BJ (cell line): ENCODE measurements at regions not wholly inside any gene's neighbourhood (a gene's known extent, or its start where the extent isn't known, plus 50 kb on each side); places are given as distances from the start of the nearest gene placed in this dataset.

ENCODE experiments used
- CTCF ChIA-PET: fragments of 350-600 bp; formaldehyde crosslinking; extraction: SDS; loops from one replicate; lab custom pipeline; 2021; ENCODE audit warnings: antibody characterized with exemption, inconsistent platforms; lab: Yijun Ruan, JAX
- POLR2A ChIA-PET: fragments of 300-600 bp; sonication (Branson Sonifier 250); formaldehyde crosslinking; extraction: SDS; loops from one replicate; lab custom pipeline; 2021; ENCODE audit warnings: antibody characterized with exemption; lab: Charles Lee
- DNase-seq: peaks from one replicate; pipeline ENCODE4 v3.0.0-alpha.2; 2011; ENCODE audit warnings: low read depth
- H3K27me3 ChIP-seq: 2 replicates; pipeline ENCODE4 v1.6.0; 2011; ENCODE audit warnings: low read length; ENCODE audit not compliant: control insufficient read depth, insufficient read depth
- H3K36me3 ChIP-seq: 2 replicates; pipeline ENCODE4 v1.5.1; 2011; ENCODE audit warnings: low read length; ENCODE audit not compliant: control insufficient read depth, insufficient read depth
- H3K4me3 ChIP-seq: 2 replicates; pipeline ENCODE4 v1.5.1; 2011; ENCODE audit warnings: low read depth, mild to moderate bottlenecking, control low read depth, low read length
- TF ChIP-seq, protein P1 (sequence below): IDR thresholded peaks from 2 replicates; pipeline ENCODE4 v1.5.1; 2011; ENCODE audit warnings: low read depth, mild to moderate bottlenecking, control low read depth, inconsistent platforms, low read length, moderate library complexity; ENCODE audit not compliant: insufficient read depth

DNA sequence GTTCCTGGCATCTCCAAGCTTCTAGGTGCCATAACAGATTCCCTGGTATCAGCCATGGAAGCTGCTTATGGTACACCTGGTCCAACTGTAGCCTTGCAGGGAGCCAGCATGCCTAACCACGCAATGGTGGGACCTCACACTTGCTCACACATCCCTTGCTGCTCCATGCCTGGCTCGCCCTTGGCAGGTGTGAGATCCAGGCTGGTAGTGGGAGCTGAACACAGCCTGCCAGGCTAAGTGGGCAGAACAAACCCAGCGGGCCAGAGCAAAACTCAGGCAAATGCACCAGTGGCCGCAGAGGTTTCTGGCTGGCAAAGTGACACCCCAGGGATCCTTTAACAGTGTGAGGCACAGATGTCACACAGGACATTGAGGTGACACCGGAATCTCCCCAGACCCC, 185.8 kb downstream of the NDUFA10 start:
- H3K4me3 ChIP-seq, result no peak overlapping the region
- no peaks in the 10 kb centered on the region for H3K27me3 ChIP-seq
- no peaks in the 10 kb centered on the region for H3K36me3 ChIP-seq
- no peak for DNase-seq
- TF ChIP-seq, protein P1, sequence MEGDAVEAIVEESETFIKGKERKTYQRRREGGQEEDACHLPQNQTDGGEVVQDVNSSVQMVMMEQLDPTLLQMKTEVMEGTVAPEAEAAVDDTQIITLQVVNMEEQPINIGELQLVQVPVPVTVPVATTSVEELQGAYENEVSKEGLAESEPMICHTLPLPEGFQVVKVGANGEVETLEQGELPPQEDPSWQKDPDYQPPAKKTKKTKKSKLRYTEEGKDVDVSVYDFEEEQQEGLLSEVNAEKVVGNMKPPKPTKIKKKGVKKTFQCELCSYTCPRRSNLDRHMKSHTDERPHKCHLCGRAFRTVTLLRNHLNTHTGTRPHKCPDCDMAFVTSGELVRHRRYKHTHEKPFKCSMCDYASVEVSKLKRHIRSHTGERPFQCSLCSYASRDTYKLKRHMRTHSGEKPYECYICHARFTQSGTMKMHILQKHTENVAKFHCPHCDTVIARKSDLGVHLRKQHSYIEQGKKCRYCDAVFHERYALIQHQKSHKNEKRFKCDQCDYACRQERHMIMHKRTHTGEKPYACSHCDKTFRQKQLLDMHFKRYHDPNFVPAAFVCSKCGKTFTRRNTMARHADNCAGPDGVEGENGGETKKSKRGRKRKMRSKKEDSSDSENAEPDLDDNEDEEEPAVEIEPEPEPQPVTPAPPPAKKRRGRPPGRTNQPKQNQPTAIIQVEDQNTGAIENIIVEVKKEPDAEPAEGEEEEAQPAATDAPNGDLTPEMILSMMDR, result no peak
- POLR2A ChIA-PET, result no interaction called here
- CTCF ChIA-PET, result interaction anchor here (1.2 kb wide), 1 partner anchor 42 kb away, joined by 3 read pairs; no protein-coding TSS in a partner anchor

DNA sequence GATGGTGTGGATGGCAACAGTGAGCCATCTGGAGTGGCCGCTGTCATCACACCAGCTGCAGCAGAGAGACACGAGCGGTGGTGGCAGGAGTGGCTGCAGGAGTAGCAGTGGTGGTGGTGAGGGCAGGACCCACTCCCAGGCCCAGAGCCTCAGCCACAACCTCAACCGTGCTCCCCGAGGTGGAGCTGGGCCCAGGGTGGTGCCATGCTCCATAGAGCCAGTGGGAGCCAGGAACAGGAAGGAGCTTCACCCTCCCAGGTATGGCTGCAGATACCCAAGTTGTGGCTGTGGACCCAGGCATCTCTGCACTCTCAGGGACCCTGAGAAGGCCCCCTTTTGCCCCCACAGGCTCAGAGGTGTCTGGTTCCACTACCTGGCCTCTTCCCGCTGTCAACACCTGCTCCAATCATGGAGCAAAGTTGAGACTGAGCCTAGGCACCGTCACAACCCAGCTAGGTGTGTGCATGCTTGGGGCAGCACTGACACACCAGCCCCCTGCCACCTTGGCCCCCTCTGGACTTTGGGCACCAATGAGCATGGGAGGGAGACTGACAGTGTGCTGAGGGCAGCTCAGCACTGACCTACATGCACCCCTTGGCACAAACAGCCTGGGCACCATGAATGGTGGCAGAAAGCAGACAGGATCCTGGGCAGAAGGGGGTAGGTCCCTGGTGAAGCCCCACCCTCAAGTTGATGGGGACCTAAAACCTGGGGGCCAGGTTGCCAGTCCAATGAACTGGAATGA, 188.9 kb downstream of the NDUFA10 start:
- ChIA-PET POLR2A (no interaction called here), CTCF (no interaction called here)
- no peaks in the 10 kb centered on the region for H3K36me3 ChIP-seq
- TF ChIP-seq, protein P1, result no peak
- H3K27me3 ChIP-seq, result no peaks in the 10 kb centered on the region
- DNase-seq, result no peak
- H3K4me3 ChIP-seq, result no peak overlapping the region

DNA sequence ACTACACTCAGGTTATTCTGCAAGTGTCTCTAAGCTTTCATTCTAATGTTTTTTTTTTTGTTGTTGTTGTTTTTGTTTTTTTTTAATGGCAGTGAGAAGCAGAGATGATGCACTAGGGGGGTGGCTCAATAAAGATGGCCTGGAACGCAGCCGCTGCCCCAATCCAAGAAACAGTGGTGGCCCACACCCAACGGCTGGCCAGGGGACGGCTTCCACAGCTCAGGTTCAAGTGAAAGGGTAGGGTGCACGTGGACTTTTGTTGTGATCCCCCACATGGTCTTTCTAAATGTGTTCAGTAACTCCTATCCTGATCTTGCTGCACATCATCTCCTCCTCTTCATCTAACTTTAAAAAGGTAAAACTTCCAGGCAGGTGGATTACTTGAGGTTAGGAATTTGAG, 190.1 kb downstream of the NDUFA10 start:
- no peak overlapping the region for H3K4me3 ChIP-seq
- DNase-seq, result no peak
- H3K27me3 ChIP-seq, result no peaks in the 10 kb centered on the region
- ChIA-PET POLR2A (no interaction called here), CTCF (no interaction called here)
- TF ChIP-seq, protein P1, result no peak
- no peaks in the 10 kb centered on the region for H3K36me3 ChIP-seq

DNA sequence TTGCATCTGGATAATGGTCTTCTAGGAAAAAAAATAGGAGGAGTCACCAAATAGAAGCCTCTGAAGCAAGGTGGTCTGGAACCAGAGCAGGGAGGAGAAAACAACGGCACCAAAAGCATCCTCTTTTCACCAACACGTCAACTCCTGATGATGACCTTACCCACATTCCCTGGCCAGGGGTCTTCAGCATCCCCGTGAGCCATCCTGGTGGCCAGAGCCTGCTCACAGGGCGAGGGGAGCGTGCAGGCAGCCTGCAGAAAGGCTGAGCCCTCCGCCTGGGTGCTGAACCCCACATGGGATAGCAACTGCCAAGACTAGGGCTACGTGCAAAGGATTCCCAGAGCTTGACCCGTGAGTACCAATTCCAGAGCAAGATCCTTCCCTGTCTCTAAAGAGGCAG, 191.0 kb downstream of the NDUFA10 start:
- no peaks in the 10 kb centered on the region for H3K27me3 ChIP-seq
- TF ChIP-seq, protein P1, result no peak
- no peak for DNase-seq
- ChIA-PET POLR2A (no interaction called here), CTCF (no interaction called here)
- no peak overlapping the region for H3K4me3 ChIP-seq
- no peaks in the 10 kb centered on the region for H3K36me3 ChIP-seq

GRCh38 chr2:239833269-239834109, 191.7 kb downstream of the NDUFA10 start:
- Histone ChIP-seq H3K4me3 (no peak overlapping the region), H3K27me3 (no peaks in the 10 kb centered on the region), H3K36me3 (no peaks in the 10 kb centered on the region)
- POLR2A ChIA-PET, result no interaction called here
- DNase-seq, result no peak
- TF ChIP-seq, protein P1, result no peak
- CTCF ChIA-PET, result no interaction called here
